Fibroblast of skin of scalp (primary cell): ENCODE measurements at regions not wholly inside any gene's neighbourhood (a gene's known extent, or its start where the extent isn't known, plus 50 kb on each side); places are given as distances from the start of the nearest gene placed in this dataset.
"Not testable (repeated sequence)": the region's sequence is repeated elsewhere in the genome, so short reads cannot be mapped to it uniquely, and the experiment has no call there.

ENCODE experiments used
- DNase-seq: peaks from one replicate; pipeline ENCODE4 v3.0.0-alpha.2; 2013

DNA sequence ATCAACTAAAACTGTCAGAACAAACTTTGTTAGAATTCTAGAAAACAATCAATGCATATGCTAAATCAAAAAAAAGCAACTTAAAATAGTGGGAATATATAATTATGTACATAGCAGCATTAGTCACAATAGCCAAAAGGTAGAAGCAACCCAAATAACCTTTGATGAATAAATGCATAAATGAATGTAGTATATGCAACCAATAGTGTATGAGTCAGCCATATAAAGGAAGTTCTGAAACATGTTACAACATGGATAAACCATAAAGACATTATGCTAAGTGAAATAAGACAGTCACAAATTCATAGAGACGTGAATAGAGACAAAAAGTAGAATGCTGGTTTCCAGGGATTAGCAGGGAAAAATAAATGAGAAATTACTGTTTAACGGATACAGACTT lies 762.8 kb upstream of the INTU start:
- no peak for DNase-seq

DNA sequence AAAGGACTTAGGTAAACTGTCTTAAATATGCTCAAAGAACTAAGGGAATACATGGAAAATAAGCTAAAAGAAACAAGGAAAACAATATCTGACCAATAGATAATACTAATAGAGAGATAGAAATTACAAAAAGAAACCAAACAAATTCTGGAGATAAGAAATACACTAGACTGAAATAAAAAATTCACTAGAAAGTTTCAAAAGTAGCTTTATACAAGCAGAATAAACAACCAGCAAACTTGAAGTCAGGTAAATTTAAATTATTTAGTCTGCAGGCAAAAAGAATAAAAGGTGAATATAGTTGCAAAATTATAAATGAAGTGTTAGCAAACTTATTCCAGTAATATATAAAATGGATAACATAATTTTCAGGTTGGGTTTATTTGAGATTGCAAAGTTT lies 760.9 kb upstream of the INTU start:
- no peak for DNase-seq

DNA sequence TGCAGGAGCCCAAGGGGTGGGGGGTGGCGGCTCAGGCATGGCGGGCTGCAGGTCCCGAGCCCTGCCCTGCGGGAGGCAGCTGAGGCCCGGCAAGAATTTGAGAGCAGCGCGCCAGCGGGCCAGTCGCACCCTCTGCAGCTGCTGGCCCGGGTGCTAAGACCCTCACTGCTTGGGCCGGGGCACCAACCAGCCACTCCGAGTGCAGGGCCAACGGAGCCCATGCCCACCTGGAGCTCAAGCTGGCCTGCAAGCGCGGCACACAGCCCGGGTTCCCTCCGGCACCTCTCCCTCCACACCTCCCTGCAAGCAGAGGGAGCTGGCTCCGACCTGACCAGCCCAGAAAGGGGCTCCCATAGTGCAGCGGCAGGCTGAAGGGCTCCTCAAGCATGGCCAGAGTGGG lies 758.2 kb upstream of the INTU start:
- DNase-seq: no peak

DNA sequence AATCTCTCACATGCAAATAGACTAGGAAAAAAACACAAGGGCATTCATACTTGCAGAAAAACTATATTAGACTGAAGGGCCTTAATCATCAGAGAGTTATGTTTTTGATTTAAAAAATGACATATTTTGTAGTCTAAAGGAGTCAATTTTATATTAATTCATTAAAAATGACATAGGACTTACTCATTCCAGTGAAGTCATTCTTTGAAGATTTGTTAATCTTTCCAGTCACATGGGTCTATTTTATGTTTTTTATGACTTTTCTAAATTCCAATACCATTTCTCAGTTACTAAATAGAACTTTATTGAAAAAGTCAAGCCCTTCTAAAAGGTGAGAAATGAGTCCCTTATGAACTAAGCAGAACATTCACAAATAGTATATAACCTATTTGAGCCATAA lies 743.8 kb upstream of the INTU start:
- peak; percentile 79 for DNase-seq

DNA sequence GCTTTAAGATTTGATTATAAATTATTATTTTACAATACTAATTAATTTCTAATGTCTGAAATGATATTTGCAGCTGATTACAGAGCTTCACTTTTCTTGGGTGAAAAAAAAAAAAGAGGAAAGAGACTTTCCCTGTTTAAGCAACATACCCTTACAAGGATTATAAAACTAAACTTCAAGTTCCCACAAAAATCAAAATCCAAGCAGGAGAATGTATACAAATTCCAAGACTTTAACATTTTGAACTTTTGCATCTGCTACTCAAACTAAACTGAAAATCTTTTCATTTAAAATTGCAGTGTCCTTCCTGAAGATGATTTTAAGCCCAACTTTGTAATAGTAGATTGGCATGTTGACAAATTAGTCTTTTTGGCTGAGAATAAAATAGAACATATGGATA lies 742.4 kb upstream of the INTU start:
- DNase-seq: peak; percentile 34

DNA sequence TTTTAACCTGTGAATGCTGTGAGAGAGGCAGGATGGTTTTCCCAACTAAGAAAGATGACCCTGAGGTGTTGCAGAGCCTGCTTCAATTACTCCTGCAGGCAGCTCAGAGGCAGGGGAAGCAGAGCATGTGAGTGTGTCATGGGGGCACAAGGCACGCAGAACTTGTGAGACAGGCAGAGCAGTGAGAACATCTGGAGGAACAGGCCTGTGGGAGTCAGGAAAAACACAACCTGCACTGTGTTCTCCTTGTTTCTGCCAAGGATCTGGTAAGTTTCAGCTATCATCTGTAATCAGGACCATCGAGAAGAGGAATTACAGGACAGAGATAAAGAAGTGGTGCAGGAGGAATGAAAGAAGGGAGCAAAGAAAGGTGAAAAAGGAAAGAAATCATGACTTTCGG lies 741.8 kb upstream of the INTU start:
- peak; percentile 50 for DNase-seq

DNA sequence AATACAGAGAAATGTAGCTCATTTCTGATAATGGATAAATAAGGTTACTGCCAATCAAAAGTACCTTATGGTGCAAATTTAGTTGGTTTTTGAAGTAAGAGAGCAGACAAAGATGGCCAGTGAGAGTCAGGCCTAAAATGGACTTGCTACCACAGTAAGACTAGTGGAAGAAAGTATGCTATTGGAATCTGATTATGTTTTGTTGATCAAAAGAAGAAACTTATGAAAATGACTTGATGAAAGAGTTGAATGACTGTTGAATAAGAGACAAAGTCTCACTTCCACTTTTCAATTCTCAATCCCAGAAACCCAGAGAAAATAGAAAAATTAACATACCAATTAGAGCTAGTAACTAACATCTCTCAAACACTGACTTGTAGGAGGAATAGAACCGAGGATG lies 737.8 kb upstream of the INTU start:
- DNase-seq: no peak

DNA sequence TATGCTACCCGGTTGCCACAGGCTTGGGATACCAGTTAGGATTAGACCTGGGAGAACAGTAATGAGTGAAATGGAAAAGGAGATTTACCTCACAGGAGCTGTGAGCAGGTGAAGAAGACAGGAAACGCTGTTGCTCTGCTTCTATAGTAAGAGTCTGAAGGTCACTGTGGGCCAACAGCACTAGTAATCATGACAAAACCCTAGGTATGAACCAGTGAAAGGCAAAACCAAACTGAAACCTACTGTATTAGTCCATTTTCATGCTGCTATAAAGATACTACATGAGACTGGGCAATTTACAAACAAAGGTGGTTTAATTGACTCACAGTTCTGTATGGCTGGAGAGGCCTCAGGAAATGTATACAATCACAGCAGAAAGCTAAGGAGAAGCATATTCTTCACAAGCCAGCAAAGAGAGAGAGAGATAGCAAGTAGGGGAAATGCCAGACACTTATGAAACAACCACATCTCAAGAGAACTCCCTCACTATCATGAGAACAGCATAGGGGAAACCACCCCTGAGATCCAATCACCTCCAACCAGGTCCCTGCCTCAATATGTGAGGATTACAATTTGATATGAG lies 736.7 kb upstream of the INTU start:
- no peak for DNase-seq

DNA sequence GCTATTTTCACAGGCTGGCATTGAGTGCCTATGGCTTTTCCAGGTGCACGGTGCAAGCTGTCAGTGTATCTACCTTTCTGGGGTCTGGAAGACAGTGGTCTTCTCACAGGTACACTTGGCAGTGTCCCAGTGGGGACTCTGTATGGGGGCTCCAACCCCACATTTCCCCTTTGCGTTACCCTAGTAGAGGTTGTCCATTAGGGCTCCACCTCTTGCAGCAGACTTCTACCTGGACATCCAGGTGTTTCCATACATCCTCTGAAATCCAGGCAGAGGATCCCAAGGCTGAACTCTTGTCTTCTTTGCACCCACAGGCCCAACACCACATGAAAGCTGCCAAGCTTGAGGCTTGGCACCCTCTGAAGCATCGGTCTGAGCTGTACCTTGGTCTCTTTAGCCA lies 735.7 kb upstream of the INTU start:
- DNase-seq: no peak

DNA sequence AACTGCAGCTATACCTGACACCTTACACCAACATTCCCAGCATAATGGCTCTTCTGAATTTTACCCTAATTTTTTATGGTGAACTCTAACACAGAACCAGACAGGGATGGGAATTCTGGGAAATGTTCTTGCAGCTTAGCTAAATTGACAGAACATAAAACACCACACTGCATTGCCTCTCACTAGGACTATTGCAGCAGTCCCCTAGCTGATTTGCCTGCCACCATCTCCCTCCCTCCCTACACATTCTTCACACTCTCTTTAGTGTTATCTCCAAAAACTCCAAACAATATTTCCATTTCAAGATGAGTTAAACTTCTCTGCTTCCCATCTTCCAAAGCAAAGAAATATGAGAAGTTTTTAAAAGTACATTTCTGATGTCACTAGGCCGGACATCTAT lies 733.9 kb upstream of the INTU start:
- DNase-seq: no peak

DNA sequence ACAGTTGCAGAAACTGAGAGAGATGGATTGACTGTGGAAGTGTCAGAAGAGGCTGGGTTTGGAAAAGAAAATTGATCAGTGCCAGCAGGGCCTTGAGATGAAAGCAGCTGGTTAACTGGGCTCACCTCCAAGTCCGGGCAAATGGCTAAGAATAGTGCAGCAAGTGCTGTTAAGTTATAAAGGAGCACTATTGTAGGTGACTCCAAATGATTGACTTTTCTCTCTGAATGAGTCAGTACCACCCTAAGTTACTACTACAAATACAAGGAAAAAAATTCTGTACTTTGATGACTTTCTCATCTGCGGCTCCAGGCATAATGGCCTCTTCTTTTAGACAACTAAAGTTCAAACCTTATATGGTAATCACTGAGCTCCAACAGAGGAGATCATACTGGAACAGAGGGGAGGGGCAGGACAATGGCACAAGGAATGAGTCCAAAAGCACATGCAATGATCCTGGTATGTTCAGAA lies 733.4 kb upstream of the INTU start:
- peak; percentile 98 for DNase-seq

DNA sequence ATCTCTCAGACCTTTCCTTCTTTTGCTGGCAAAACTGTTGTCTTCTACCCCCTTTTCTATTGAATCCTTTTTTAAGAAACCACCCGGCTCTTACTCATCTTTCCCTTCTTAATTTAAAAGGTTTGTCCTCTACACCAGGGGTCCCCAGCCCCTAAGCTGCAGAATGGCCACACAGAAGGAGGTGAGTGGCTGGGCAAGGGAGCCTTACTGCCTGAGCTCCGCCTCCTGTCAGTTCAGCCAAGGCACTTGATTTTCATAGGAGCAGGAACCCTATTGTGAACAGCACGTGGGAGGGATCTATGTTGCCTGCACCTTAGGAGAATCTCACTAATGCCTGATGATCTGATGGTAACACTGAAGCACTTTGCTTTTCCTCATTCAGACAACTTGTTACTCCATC lies 726.3 kb upstream of the INTU start:
- no peak for DNase-seq

DNA sequence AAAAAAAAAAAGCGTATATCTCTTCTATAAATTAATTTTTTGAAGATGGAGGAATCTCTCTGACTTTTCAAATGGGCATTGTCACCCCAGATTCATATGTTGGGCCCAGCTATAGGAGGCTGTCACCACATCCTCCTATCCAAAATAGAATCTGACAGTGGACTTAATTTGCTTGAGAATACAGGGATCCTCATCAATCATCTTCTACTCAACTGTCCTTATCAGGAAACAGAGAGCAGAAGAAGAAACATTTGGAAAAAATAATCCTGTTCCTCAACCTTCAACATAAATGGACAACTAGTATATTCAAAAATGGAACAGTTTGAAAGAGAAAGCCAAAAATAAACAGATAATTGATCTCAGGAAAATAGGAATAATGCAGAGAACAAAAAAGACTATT lies 725.4 kb upstream of the INTU start:
- no peak for DNase-seq

DNA sequence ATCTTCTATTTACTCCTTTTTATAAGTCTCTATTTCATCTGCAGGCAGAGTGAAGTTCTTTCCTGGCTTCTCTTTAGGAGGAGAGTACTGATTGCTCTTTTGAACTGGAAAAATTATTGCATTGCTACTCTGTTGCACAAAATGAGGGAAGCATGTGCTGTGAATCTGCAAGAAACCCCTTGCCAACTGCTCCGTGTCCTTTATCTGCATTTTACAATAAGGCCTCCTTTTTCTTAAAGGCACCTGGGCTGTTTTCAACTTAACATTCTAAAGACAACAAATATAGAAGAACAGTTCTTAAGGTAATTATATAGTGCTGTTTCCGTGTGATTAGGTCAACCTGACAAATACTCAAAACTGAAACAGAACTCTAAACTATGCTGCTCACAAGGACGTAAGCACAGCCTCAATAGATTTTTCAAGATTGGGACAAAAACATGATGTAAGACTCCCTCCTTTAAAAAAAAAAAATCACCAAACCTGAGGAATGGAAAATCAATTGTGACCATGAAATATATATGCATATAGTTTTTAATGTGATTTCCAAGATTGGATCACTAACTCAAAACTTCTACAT lies 716.6 kb upstream of the INTU start:
- DNase-seq: peak; percentile 43

DNA sequence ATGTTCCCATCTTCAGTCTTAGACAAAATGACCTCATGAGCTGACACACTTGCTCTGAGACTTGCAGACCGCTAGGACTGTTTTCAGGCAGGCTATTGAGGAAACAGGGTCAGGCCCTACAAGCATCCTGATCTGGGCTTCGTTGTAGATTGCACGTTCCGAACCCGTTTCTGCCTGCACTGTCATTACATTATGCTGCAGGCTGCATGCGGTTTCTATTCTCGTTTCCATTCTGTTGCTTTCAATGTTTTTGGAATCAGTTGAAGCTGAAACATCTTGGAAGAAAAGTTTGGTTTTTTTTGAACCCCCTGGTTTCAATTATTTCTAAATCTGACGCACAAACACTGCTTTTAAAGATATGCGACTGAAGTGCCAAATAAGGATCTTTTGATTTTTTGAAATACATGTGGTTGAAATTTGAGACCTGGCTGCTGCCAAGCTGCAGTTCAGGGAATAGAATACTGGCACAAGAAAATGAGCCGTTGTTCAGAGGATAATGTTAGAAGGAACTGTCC lies 716.1 kb upstream of the INTU start:
- peak; percentile 93 for DNase-seq

DNA sequence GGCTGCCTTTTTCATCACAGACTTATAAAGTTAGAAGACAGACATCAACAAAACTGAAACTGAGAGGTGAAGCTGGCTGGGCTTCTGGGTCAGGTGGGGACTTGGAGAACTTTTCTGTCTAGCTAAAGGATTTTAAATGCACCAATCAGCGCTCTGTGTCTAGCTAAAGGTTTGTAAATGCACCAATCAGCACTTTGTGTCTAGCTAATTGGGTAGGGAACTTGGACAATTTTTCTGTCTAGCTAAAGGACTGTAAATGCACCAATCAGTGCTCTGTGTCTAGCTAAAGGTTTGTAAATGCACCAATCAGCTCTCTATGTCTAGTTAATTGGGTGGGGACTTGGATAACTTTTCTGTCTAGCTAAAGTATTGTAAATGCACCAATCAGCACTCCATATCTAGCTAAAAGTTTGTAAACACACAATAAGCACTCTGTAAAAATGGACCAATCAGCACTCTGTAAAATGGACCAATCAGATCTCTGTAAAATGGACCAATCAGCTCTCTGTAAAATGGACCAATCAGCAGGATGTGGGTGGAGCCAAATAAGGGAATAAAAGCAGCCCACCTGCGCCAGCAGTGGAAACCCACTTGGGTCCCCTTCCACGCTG lies 710.3 kb upstream of the INTU start:
- DNase-seq: not testable (repeated sequence)

DNA sequence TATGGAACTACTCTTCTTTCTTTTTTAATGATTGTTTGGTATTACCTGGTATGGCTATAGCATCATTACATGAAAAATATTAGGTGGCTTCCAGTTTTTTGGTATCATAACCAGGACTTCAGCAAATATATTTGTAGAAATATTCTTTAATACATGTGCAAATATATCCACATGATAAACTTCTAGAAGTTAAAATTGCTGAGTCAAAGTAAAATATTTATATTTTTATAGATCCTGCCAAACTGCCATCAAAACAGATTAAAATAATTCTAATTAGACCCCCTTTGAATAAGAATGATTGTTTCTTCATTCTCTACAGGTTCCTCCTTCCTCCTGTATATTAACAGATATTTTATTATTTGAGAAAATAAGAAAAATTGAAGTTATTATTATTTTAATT lies 708.5 kb upstream of the INTU start:
- no peak for DNase-seq

DNA sequence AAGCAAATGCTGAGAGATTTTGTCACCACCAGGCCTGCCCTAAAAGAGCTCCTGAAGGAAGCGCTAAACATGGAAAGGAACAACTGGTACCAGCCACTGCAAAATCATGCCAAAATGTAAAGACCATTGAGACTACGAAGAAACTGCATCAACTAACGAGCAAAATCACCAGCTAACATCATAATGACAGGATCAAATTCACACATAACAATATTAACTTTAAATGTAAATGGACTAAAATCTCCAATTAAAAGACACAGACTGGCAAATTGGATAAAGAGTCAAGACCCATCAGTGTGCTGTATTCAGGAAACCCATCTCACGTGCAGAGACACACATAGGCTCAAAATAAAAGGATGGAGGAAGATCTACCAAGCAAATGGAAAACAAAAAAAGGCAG lies 702.7 kb upstream of the INTU start:
- DNase-seq: not testable (repeated sequence)

DNA sequence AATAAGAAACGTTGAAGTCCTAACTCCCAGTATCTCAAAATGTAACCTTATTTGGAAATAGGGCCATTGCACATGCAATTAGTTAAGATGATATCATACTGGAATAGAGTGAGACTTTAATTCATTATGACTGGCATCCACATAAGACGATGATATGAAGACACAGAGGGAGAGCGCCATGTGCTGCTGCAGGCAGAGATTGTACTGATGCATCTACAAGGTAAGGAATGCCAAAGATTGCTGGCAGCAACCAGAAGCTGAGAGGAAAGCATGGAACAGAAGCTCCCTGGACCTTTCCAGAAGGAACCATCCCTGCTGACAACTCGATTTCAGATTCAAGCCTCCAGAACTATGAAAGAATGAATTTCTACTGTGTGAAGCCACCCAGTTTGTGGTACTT lies 697.0 kb upstream of the INTU start:
- DNase-seq: no peak

DNA sequence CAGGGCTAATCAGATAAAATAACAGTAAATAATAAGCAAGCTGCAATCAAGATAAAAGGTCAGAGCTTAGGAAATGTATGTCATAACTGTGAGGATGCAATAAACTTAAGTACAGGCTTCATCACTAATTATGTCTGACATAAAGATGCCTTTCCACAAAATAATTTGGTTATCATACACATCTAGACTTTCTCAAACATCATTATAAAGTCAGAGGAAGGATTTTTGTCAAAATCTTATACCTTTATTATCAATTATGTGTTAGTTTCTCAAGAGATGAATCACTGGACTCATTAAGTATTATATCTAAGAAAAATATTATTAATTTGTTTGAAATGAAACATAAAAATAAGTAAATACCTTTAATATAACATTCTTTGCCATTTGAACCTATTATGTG lies 695.4 kb upstream of the INTU start:
- DNase-seq: no peak

DNA sequence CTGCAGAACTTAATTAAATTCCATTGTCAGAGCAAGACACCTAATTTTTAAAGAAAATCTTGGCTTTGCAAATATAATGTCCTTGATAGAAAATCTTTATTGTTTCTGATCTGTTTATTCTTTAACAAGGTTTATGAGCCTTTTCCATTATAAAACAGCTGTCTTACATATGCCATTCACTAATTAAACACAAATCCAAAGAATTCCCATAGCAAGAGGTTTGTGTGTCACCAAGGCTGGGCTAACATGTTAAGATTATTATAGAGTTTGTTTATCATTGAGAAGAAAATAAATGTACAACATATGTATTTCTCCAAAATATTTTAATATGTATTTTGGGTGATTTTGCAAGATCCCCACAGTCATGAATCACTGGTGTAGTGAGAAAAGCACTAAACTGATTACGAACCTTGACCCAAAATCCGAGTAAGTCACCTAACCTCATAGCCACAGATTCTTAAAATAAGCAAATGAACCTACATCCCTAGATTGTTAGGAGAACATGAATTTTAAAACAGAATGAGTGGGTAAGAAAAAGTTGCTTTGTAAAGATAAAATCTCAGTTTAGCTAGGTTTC lies 694.8 kb upstream of the INTU start:
- DNase-seq: no peak

DNA sequence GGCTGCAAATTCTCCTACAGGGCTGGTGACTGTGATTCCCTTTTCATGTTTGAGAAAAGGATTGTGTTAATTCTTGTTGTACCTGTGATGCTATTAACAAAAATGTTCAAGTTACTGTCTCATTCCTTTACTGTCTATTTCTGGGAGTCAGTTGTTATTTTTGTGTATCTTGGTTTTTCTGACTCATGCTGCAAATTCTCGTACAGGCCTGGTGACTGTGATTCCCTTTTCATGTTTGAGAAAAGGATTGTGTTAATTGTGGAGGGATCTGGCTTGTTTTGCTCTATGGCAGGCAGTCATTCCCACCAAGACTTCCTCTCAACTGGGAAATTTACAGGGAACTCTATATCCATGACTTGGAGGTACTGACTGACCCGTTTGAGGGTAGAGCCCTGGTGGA lies 693.4 kb upstream of the INTU start:
- DNase-seq: peak; percentile 88

DNA sequence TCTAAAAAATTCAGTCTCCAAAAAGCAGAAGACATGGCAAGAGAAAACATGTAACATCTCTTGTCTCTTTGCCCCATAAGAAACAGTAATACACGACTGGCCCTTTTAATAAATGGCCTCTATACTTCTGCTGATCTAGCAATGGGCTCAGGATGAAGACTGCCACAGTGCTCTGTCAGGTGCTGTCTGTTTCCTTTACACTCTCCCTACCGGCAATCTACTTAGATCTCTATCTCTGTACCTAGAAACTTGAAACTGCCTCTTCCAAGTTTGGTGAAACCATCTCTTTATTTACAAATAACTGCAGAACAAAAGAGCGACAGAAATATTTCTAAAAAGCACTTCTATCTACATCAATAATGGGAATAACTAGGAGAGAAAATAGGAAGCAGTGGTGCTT lies 685.2 kb upstream of the INTU start:
- no peak for DNase-seq
